ENCODE measurements at regions not wholly inside any gene's neighbourhood (a gene's known extent, or its start where the extent isn't known, plus 50 kb on each side); places are given as distances from the start of the nearest gene placed in this dataset.
A peak's percentile ranks its signal among the peaks of the same experiment; 100 is the strongest.

- peak; percentile 60 for DNase-seq
- Histone ChIP-seq H3K9me2 (replicated peaks; ENCODE audit: low read length) (no peaks in the 10 kb centered on the region), H3K4me3 (ENCODE audit: low read length) (no peak overlapping the region), H3K36me3 (ENCODE audit: low read depth, low read length) (no peaks in the 10 kb centered on the region), H4K20me1 (ENCODE audit: low read length) (no peaks in the 10 kb centered on the region), H3K4me2 (ENCODE audit: low read length) (0 out of 2 replicates have a peak overlapping the region, but pooled peaks have one; percentile 23), H3K9ac (ENCODE audit: low read length) (no peak overlapping the region), H2AFZ (ENCODE audit: low read length) (peak overlapping the region; percentile 15; the same call in 1 of the 2 replicates), H3F3A (ENCODE audit: low read length, unreplicated experiment) (no peaks in the 10 kb centered on the region), H3K79me2 (ENCODE audit: low read length) (no peaks in the 10 kb centered on the region), H3K27ac (ENCODE audit: low read length) (no peak overlapping the region), H3K9me3 (ENCODE audit: low read length) (no peaks in the 10 kb centered on the region), H3K27me3 (ENCODE audit: low read length) (no peaks in the 10 kb centered on the region), H3K4me1 (ENCODE audit: insufficient read depth, low read length) (peaks cover 8% of the 10 kb centered on the region; the same call in 1 of the 2 replicates)
- BruUV-seq (replicated peaks), result no TSS peak
- TF ChIP-seq EZH2phosphoT487 (IDR thresholded peaks at IDR 0.05; ENCODE audit: borderline replicate concordance, low read length), result no peak
- no peak for TF ChIP-seq EZH2 (IDR thresholded peaks at IDR 0.05; ENCODE audit: low read length, unreplicated experiment)
- TF ChIP-seq, protein P1, sequence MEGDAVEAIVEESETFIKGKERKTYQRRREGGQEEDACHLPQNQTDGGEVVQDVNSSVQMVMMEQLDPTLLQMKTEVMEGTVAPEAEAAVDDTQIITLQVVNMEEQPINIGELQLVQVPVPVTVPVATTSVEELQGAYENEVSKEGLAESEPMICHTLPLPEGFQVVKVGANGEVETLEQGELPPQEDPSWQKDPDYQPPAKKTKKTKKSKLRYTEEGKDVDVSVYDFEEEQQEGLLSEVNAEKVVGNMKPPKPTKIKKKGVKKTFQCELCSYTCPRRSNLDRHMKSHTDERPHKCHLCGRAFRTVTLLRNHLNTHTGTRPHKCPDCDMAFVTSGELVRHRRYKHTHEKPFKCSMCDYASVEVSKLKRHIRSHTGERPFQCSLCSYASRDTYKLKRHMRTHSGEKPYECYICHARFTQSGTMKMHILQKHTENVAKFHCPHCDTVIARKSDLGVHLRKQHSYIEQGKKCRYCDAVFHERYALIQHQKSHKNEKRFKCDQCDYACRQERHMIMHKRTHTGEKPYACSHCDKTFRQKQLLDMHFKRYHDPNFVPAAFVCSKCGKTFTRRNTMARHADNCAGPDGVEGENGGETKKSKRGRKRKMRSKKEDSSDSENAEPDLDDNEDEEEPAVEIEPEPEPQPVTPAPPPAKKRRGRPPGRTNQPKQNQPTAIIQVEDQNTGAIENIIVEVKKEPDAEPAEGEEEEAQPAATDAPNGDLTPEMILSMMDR (conservative IDR thresholded peaks at IDR 0.05; ENCODE audit: low read depth, low read length), result no peak
- intact Hi-C loops (cut with micrococcal nuclease), result loop anchor here (10.0 kb wide), 1 partner anchor 128 kb away; no protein-coding TSS in a partner anchor
- ChIA-PET CTCF (no interaction called here), POLR2A (ENCODE audit: unreplicated experiment) (no interaction called here)
- peak; percentile 64 for ATAC-seq
Measured at GRCh38 chr5:39892708-39893107, 467.9 kb upstream of the DAB2 start.

DNA sequence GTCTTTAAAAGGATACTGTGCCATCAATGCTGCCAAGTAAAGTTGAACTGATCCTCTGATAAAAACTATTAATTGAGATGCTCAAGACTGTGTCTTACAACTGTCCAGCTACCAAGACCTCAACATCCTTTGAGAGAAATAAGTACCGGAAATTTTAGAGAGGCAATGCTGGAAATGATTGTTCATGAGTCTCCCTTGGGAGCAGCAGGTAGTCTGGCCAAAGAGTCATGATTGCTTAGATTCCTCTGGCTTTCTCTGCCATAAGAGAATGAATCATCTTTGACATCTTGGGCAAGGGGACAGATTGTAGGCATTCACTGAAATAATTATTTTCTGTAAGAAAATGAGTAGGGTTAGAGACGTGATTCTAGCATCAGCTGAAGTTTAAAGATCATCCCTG lies 466.6 kb upstream of the DAB2 start:
- Histone ChIP-seq H3K4me3 (ENCODE audit: low read length) (no peak overlapping the region), H3K79me2 (ENCODE audit: low read length) (no peaks in the 10 kb centered on the region), H3K9me2 (replicated peaks; ENCODE audit: low read length) (no peaks in the 10 kb centered on the region), H3K9ac (ENCODE audit: low read length) (no peak overlapping the region), H3K36me3 (ENCODE audit: low read depth, low read length) (no peaks in the 10 kb centered on the region), H3F3A (ENCODE audit: low read length, unreplicated experiment) (no peaks in the 10 kb centered on the region), H3K27ac (ENCODE audit: low read length) (no peak overlapping the region), H3K27me3 (ENCODE audit: low read length) (no peaks in the 10 kb centered on the region), H3K4me1 (ENCODE audit: insufficient read depth, low read length) (peaks cover 8% of the 10 kb centered on the region; the same call in 1 of the 2 replicates), H3K4me2 (ENCODE audit: low read length) (no peak overlapping the region), H4K20me1 (ENCODE audit: low read length) (no peaks in the 10 kb centered on the region), H2AFZ (ENCODE audit: low read length) (no peak overlapping the region), H3K9me3 (ENCODE audit: low read length) (no peaks in the 10 kb centered on the region)
- DNase-seq (peak; percentile 6), ATAC-seq (no peak)
- intact Hi-C loops (cut with micrococcal nuclease), result loop anchor here (10.0 kb wide), 1 partner anchor 127 kb away; no protein-coding TSS in a partner anchor
- TF ChIP-seq, protein P1 (conservative IDR thresholded peaks at IDR 0.05; ENCODE audit: low read depth, low read length), result no peak
- TF ChIP-seq EZH2 (IDR thresholded peaks at IDR 0.05; ENCODE audit: low read length, unreplicated experiment) (no peak), EZH2phosphoT487 (IDR thresholded peaks at IDR 0.05; ENCODE audit: borderline replicate concordance, low read length) (no peak)
- no TSS peak for BruUV-seq (replicated peaks)
- POLR2A ChIA-PET (ENCODE audit: unreplicated experiment), result no interaction called here
- CTCF ChIA-PET, result no interaction called here

GRCh38 chr5:39880985-39881384 lies 456.2 kb upstream of the DAB2 start:
- DNase-seq (no peak), ATAC-seq (no peak)
- Histone ChIP-seq H3K36me3 (ENCODE audit: low read depth, low read length) (no peaks in the 10 kb centered on the region), H3K4me1 (ENCODE audit: insufficient read depth, low read length) (no peaks in the 10 kb centered on the region), H3K4me3 (ENCODE audit: low read length) (no peak overlapping the region), H3K4me2 (ENCODE audit: low read length) (no peak overlapping the region), H3F3A (ENCODE audit: low read length, unreplicated experiment) (no peaks in the 10 kb centered on the region), H3K27me3 (ENCODE audit: low read length) (no peaks in the 10 kb centered on the region), H3K9me2 (replicated peaks; ENCODE audit: low read length) (no peaks in the 10 kb centered on the region), H2AFZ (ENCODE audit: low read length) (no peak overlapping the region), H3K27ac (ENCODE audit: low read length) (no peak overlapping the region), H3K9me3 (ENCODE audit: low read length) (no peaks in the 10 kb centered on the region), H4K20me1 (ENCODE audit: low read length) (no peaks in the 10 kb centered on the region), H3K79me2 (ENCODE audit: low read length) (no peaks in the 10 kb centered on the region), H3K9ac (ENCODE audit: low read length) (no peak overlapping the region)
- CTCF ChIA-PET, result no interaction called here
- POLR2A ChIA-PET (ENCODE audit: unreplicated experiment), result no interaction called here
- intact Hi-C loops (cut with micrococcal nuclease), result no loop called here
- BruUV-seq (replicated peaks), result no TSS peak
- no peak for TF ChIP-seq EZH2phosphoT487 (IDR thresholded peaks at IDR 0.05; ENCODE audit: borderline replicate concordance, low read length)
- TF ChIP-seq, protein P1 (conservative IDR thresholded peaks at IDR 0.05; ENCODE audit: low read depth, low read length), result no peak
